ENCODE measurements at regions not wholly inside any gene's neighbourhood (a gene's known extent, or its start where the extent isn't known, plus 50 kb on each side); places are given as distances from the start of the nearest gene placed in this dataset.
"Not testable (repeated sequence)": the region's sequence is repeated elsewhere in the genome, so short reads cannot be mapped to it uniquely, and the experiment has no call there.

GRCh38 chr2:37770797-37771196, 99.4 kb upstream of the CDC42EP3 start:
- Histone ChIP-seq H3K4me2 (ENCODE audit: insufficient read depth, low read length) (no peak overlapping the region), H3K27me3 (ENCODE audit: insufficient read depth, low read length, poor library complexity) (no peaks in the 10 kb centered on the region), H3K79me2 (ENCODE audit: insufficient read depth, low read length) (no peaks in the 10 kb centered on the region), H2AFZ (ENCODE audit: low read depth, low read length) (no peak overlapping the region), H3K9ac (ENCODE audit: low read depth, low read length) (no peak overlapping the region), H4K20me1 (ENCODE audit: insufficient read depth, low read length) (no peaks in the 10 kb centered on the region), H3K36me3 (ENCODE audit: insufficient read depth, low read length) (no peaks in the 10 kb centered on the region), H3K4me1 (ENCODE audit: insufficient read depth, low read length) (no peaks in the 10 kb centered on the region), H3K27ac (ENCODE audit: low read length) (no peak overlapping the region), H3K4me3 (ENCODE audit: low read depth in 1 of 2, low read length in 2 of 2) (no peak overlapping the region), H3K9me3 (ENCODE audit: insufficient read depth, low read length, severe bottlenecking) (no peaks in the 10 kb centered on the region)
- DNase-seq (no peak), ATAC-seq (ENCODE audit: insufficient read depth, low read depth) (no peak)
- TF ChIP-seq CTCF (IDR thresholded peaks at IDR 0.05; ENCODE audit: borderline replicate concordance, extremely low read depth, low read length, poor library complexity, severe bottlenecking), result no peak
- TF ChIP-seq EZH2 (IDR thresholded peaks at IDR 0.05; ENCODE audit: borderline replicate concordance, low read depth, low read length, severe bottlenecking), result no peak

- Histone ChIP-seq H3K79me2 (ENCODE audit: insufficient read depth, low read length) (no peaks in the 10 kb centered on the region), H3K27me3 (ENCODE audit: insufficient read depth, low read length, poor library complexity) (no peaks in the 10 kb centered on the region), H2AFZ (ENCODE audit: low read depth, low read length) (no peak overlapping the region), H3K27ac (ENCODE audit: low read length) (no peak overlapping the region), H3K36me3 (ENCODE audit: insufficient read depth, low read length) (no peaks in the 10 kb centered on the region), H3K4me1 (ENCODE audit: insufficient read depth, low read length) (no peaks in the 10 kb centered on the region), H3K9me3 (ENCODE audit: insufficient read depth, low read length, severe bottlenecking) (no peaks in the 10 kb centered on the region), H4K20me1 (ENCODE audit: insufficient read depth, low read length) (no peaks in the 10 kb centered on the region), H3K4me3 (ENCODE audit: low read depth in 1 of 2, low read length in 2 of 2) (no peak overlapping the region), H3K9ac (ENCODE audit: low read depth, low read length) (no peak overlapping the region), H3K4me2 (ENCODE audit: insufficient read depth, low read length) (no peak overlapping the region)
- DNase-seq (no peak), ATAC-seq (ENCODE audit: insufficient read depth, low read depth) (no peak)
- TF ChIP-seq EZH2 (IDR thresholded peaks at IDR 0.05; ENCODE audit: borderline replicate concordance, low read depth, low read length, severe bottlenecking) (no peak), CTCF (IDR thresholded peaks at IDR 0.05; ENCODE audit: borderline replicate concordance, extremely low read depth, low read length, poor library complexity, severe bottlenecking) (no peak)
These were observed 100.2 kb upstream of the CDC42EP3 start for GRCh38 chr2:37771600-37772088.

- no peaks in the 10 kb centered on the region for H3K36me3 ChIP-seq (ENCODE audit: insufficient read depth, low read length)
- H3K4me3 ChIP-seq (ENCODE audit: low read depth in 1 of 2, low read length in 2 of 2), result no peak overlapping the region
- no peak overlapping the region for H3K4me2 ChIP-seq (ENCODE audit: insufficient read depth, low read length)
- ATAC-seq (ENCODE audit: insufficient read depth, low read depth) (no peak), DNase-seq (no peak)
- H2AFZ ChIP-seq (ENCODE audit: low read depth, low read length), result no peak overlapping the region
- no peaks in the 10 kb centered on the region for H3K27me3 ChIP-seq (ENCODE audit: insufficient read depth, low read length, poor library complexity)
- TF ChIP-seq CTCF (IDR thresholded peaks at IDR 0.05; ENCODE audit: borderline replicate concordance, extremely low read depth, low read length, poor library complexity, severe bottlenecking), result no peak
- no peak for TF ChIP-seq EZH2 (IDR thresholded peaks at IDR 0.05; ENCODE audit: borderline replicate concordance, low read depth, low read length, severe bottlenecking)
- no peaks in the 10 kb centered on the region for H3K4me1 ChIP-seq (ENCODE audit: insufficient read depth, low read length)
- no peaks in the 10 kb centered on the region for H4K20me1 ChIP-seq (ENCODE audit: insufficient read depth, low read length)
- no peaks in the 10 kb centered on the region for H3K79me2 ChIP-seq (ENCODE audit: insufficient read depth, low read length)
- no peaks in the 10 kb centered on the region for H3K9me3 ChIP-seq (ENCODE audit: insufficient read depth, low read length, severe bottlenecking)
- H3K27ac ChIP-seq (ENCODE audit: low read length), result no peak overlapping the region
- no peak overlapping the region for H3K9ac ChIP-seq (ENCODE audit: low read depth, low read length)
These were observed 102.1 kb upstream of the CDC42EP3 start for GRCh38 chr2:37773371-37774130.

- not testable (repeated sequence) for H3K4me1 ChIP-seq (ENCODE audit: insufficient read depth, low read length); H4K20me1 ChIP-seq (ENCODE audit: insufficient read depth, low read length); H3K27me3 ChIP-seq (ENCODE audit: insufficient read depth, low read length, poor library complexity); H2AFZ ChIP-seq (ENCODE audit: low read depth, low read length); H3K27ac ChIP-seq (ENCODE audit: low read length); DNase-seq; ATAC-seq (ENCODE audit: insufficient read depth, low read depth); H3K9ac ChIP-seq (ENCODE audit: low read depth, low read length); H3K79me2 ChIP-seq (ENCODE audit: insufficient read depth, low read length); H3K36me3 ChIP-seq (ENCODE audit: insufficient read depth, low read length); H3K9me3 ChIP-seq (ENCODE audit: insufficient read depth, low read length, severe bottlenecking); H3K4me2 ChIP-seq (ENCODE audit: insufficient read depth, low read length); H3K4me3 ChIP-seq (ENCODE audit: low read depth in 1 of 2, low read length in 2 of 2)
These were observed 102.9 kb upstream of the CDC42EP3 start for GRCh38 chr2:37774171-37774944.

All from DND-41 (cell line).